GM18502 (cell line): ENCODE measurements at regions not wholly inside any gene's neighbourhood (a gene's known extent, or its start where the extent isn't known, plus 50 kb on each side); places are given as distances from the start of the nearest gene placed in this dataset.

ENCODE experiments used
- ATAC-seq: cut with Tn5 transposase; IDR thresholded peaks from one replicate; pipeline ENCODE4 v1.9.1; 2021; ENCODE audit warnings: mild to moderate bottlenecking; ENCODE audit not compliant: unreplicated experiment, poor library complexity

GRCh38 chr6:113646701-113647100, 210.4 kb upstream of the MARCKS start:
- no peak for ATAC-seq

GRCh38 chr6:113647143-113647889, 209.8 kb upstream of the MARCKS start:
- ATAC-seq = peak; percentile 37

DNA sequence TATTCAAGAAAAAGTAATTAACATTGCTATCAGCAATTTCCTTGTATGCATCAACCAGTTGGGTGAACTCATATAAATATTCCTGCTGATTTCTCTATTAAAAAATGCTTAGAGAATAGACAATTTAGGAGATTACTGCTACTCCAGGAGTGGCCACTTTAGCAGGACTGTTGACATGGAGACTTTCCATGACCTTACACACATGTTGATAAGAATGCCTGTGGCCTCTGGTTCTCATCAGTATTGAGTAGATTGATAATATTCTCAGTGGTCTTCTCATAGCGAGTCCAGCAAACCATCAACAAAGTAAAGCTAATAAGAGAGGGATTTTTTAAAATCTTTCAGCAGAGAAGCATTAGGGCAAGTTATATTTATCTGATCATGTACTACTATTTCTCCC, 208.4 kb upstream of the MARCKS start:
- no peak for ATAC-seq

DNA sequence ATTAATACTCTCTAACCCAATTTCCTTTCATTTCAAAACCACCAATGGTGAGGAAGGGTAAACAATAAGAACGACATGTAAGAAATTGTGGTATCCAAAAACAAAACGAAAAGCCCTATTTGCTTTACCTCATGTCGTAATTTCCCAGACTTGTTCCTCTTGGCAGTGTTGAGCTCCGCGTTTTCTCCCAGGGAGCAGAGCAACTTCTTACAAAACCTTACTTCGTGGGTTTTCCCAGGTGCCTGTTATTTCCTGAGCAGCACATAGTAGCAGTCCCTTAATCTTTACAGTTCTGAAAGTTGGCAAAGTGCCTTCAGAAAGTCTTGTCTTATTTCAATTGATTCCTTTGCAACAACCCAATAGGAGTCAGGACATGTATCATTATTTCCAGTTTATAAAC, 207.9 kb upstream of the MARCKS start:
- ATAC-seq = no peak

DNA sequence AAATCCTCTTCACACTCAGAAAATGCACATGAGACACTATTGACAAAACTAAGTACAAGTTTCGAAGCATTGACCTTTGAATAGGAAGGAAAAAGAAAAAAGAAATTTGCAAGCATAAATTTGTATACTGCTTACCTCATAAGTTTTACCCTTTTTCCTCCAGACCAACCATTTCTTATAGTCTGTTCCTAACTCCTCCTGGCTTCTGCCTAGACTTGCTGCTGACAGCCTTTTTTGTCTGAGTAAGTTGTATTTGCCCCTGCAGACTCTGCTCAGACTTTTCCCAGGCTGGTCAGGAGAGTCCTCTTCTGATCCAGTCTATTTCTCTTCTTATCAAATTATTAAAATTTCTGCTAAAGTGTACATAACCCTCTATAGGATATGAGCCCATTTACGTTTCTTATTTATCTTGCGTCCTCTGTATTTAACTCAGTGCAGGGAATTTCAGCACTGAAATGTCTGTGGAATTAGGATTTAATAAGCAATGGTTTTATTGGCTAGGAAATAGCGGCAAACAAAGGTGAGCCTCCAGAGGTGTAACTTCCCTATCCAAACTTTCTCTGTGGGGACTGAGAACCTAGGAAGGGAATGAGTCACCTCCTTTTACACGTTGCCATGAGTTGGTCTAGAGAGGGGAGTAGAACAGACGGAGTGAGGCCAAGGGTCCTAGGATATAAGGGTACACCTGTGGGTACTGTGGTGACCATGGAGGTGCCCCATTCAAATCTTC, 207.1 kb upstream of the MARCKS start:
- ATAC-seq = no peak

DNA sequence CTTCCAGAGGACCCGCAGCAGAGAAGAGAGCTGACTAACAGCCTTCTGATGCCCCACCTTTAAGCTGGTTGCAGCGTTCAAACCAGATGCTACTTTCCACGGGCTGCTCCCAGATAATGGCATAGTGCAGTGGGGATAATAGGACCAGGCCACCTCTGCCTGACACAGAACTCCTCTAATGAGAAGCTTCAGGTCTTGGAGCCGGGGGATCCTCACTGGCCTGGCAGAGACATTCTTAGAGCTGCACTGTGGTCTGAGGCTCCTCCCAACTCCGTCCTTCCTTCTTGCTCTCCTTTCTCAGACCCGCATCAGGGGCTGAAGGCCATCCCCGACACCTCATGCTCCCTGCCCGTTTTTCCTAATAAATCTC, 206.6 kb upstream of the MARCKS start:
- no peak for ATAC-seq

- ATAC-seq = no peak
Measured at GRCh38 chr6:113651120-113651519, 206.0 kb upstream of the MARCKS start.

GRCh38 chr6:113651920-113652319, 205.2 kb upstream of the MARCKS start:
- ATAC-seq = no peak

GRCh38 chr6:113653275-113653674, 203.9 kb upstream of the MARCKS start:
- no peak for ATAC-seq

GRCh38 chr6:113654396-113654795, 202.7 kb upstream of the MARCKS start:
- no peak for ATAC-seq

GRCh38 chr6:113655761-113656160, 201.4 kb upstream of the MARCKS start:
- no peak for ATAC-seq

DNA sequence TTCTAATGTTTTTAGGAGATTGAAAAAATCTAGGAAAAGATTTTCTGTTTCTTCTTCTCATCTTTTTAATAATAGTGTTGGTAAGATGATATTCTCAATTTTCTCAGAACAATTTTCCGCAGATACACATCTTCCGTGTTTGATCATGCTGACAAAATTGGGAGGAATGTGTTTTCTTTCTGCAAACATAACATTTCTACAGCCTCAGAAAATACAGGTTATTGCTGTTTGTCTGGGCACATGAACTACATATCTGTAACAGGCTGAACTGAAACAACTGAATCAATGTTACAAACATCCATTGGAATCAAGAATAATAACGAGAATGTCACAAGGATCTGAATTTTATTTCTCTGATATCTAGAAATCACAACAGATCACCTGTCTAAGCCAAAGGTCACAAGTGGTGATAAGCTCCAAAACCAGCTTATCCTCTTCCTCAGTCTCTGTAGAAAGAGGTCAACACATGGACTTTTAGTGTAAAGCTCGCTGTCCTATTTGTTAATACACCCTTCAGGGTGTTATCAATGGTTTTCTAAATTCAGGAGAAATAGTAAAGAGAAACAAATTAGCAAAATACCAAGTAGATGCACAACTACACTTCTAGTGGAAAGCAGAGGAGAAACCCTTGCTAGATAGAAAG, 197.3 kb upstream of the MARCKS start:
- ATAC-seq = no peak

DNA sequence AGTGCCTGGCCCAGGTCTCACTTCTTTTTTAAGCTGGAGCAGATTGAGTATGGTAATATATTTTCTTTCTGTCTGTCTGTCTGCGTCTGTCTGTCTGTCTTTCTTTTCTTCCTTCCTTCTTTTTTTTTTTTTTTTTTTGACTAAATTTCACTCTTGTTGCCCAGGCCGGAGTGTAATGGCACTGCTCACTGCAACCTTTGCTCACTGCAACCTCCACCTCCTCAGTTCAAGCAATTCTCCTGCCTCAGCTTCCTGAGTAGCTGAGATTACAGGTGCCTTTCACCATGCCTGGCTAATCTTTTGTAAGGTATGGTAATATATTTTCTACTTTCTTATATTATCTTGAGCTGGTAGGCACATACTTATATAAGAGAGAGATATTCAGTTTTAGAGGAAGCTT, 196.3 kb upstream of the MARCKS start:
- ATAC-seq = no peak

DNA sequence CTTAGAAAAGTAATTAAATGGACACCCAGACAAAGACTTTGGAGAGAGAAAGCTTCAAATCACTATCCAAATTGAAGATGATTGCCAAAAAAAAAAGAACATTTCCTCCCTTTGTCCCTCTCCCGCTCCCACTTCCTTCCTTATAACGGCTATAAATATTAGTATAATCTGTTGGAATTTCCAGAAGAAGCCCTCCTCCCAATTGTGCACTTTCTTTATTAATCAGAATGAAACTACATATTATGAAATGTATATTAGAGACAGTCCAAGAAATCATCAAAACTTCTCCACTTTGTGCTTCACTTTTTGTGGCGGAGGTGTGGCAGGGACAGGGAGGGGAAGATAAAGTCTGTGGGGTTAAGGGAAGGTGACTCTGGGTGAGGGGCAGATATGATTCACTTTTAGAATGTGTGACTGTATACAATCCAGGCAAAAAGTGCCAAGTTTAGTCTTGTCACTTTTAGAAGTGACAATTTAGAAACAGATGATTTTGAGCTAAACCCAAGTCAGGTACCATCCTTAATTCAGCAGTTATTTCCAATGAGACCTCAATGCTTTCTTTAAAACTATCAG, 195.0 kb upstream of the MARCKS start:
- no peak for ATAC-seq

DNA sequence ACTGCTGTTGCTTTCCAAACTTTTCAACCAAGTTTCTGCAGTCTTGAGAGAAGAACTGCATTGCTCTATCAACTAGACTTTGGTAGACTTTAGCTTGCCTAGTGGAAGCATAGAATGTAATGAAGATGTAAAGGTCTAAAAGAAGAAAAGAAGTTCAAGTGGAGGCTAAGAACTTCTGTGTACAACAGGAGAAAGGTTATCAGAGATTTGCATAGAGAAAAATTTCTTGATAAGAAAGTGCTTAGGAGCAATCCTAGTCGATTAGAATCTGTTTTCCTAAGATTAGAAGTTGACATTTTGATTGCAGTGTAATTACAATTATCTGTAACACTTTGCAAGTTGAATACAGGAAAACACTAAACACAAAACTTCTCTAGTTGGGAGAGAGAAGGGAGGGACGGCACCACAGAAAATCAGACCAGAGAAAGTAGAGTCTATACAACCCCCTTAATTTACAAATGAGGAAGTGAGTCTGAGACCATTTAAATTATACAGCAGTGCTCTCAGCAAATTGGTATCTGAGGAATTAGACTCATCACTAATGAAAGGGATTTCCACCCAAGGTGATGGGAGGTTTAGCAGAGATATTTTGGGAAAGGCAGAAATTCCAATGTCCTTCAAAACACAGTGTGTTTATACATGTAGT, 194.3 kb upstream of the MARCKS start:
- ATAC-seq = peak; percentile 86

GRCh38 chr6:113664909-113665308, 192.2 kb upstream of the MARCKS start:
- ATAC-seq = no peak

DNA sequence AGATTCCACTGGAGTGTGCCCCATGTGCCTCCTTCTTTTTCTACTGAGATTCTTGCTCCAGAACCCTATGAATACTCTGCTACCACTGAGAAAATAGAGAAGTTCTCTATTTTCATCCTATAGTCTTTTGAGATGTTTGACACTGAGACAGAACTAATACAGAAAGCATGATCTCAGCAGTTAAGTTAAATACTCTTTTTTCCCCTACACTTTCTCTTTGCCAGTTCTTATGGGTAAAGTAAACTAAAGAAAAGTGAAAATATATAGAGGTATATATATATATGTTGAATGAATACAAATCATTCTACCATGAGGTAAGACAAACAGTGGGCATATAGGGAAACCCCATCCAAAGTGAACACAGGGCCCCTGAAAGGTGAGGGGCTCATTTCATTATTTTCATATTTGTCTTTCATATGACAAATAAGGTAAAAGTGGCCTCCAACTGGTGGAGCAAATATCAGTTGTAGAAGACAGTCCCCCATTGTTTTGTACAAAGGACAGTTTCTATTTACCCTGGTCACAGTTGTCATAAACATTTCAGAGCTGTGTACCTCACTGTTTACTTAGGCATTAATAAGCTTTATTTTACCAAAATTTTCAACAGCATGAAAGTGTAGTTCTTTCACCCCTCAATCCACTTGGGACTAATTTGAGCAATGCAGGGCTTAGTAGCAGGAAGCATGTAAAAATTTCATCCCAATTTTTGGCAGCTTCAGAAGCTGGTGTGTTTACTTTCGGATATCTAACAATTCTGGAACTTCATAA, 188.3 kb upstream of the MARCKS start:
- ATAC-seq = peak; percentile 50

DNA sequence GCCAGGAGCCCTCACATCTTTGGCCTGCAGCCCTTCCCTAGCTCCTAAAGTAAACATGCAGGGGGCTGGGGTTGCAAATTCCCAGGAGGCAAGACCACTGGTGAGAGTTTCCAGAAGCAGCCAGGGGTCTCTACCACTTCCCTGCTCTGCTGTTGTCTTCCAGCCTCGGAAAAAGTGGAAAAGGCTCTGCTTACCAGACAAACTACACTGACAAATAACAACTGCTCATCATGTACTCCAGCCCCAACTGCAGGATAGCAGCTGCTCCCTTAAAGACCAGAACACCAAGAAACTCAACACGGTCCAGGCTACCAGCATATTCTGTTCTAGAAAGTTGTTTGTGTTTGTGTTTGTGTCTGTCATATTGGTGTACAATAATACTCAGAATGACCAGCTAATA, 187.5 kb upstream of the MARCKS start:
- no peak for ATAC-seq

DNA sequence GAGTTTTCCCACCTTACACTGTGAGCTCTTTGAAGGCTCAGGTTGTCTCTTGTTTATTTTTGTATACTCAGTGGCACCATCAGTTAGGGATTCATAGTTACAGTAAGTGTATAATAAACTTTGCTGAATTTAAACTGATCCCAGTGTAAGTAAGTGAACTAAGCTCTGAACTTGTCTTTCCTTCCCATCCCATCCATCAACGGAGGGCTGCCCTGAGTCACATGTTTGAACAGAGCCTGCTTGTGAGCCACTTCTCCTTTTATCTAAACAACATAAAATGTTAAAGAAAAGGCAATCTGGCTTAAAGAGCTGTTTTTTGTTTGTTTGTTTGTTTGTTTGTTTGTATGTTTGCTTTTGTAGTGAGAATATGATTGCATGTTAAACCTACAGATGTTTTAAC, 185.7 kb upstream of the MARCKS start:
- ATAC-seq = no peak
